ENCODE measurements at regions not wholly inside any gene's neighbourhood (a gene's known extent, or its start where the extent isn't known, plus 50 kb on each side); places are given as distances from the start of the nearest gene placed in this dataset.
A peak's percentile ranks its signal among the peaks of the same experiment; 100 is the strongest.

GRCh38 chr2:237191714-237192081 is 106.0 kb downstream of the COPS8 start:
- no peak overlapping the region for H3K4me3 Mint-ChIP-seq
- Histone ChIP-seq H3K9me3 (ENCODE audit: control insufficient read depth in 1 of 2, low read length in 2 of 2) (no peaks in the 10 kb centered on the region), H3K36me3 (ENCODE audit: insufficient read depth, low read length) (no peaks in the 10 kb centered on the region), H3K4me1 (ENCODE audit: insufficient read depth, low read length) (no peaks in the 10 kb centered on the region), H3K27ac (ENCODE audit: low read depth, low read length) (no peak overlapping the region), H3K4me3 (ENCODE audit: low read length in 2 of 2) (no peak overlapping the region), H3K27me3 (ENCODE audit: insufficient read depth, low read length) (peaks cover 4% of the 10 kb centered on the region)
- no peaks in the 10 kb centered on the region for H3K36me3 Mint-ChIP-seq
- no peak for DNase-seq
- H3K27me3 Mint-ChIP-seq, result peaks cover 8 to 9% of the 10 kb centered on the region in 2 donors
- no peaks in the 10 kb centered on the region for H3K4me1 Mint-ChIP-seq
- intact Hi-C loops (cut with micrococcal nuclease), result no loop called here
- ChIA-PET CTCF (ENCODE audit: partially characterized antibody) (no interaction called here), POLR2A (ENCODE audit: partially characterized antibody) (no interaction called here)
- peaks cover 0 to 8% (median under 1%) of the 10 kb centered on the region in 8 donors for H3K9me3 Mint-ChIP-seq
- no peak overlapping the region for H3K27ac Mint-ChIP-seq

- H3K9me3 ChIP-seq (ENCODE audit: control insufficient read depth in 1 of 2, low read length in 2 of 2), result no peaks in the 10 kb centered on the region
- Mint-ChIP-seq H3K36me3 (no peaks in the 10 kb centered on the region), H3K27ac (no peak overlapping the region), H3K9me3 (peaks cover 0 to 8% (median 0%) of the 10 kb centered on the region in 8 donors), H3K4me3 (no peak overlapping the region), H3K27me3 (peaks cover 6 to 8% of the 10 kb centered on the region in 2 donors), H3K4me1 (no peaks in the 10 kb centered on the region)
- CTCF ChIA-PET (ENCODE audit: partially characterized antibody), result interaction anchor here (1.5 kb wide), 1 partner anchor 229 kb away, joined by 3 read pairs; no protein-coding TSS in a partner anchor
- no peak overlapping the region for H3K27ac ChIP-seq (ENCODE audit: low read depth, low read length)
- H3K27me3 ChIP-seq (ENCODE audit: insufficient read depth, low read length), result peaks cover 4% of the 10 kb centered on the region
- no peaks in the 10 kb centered on the region for H3K36me3 ChIP-seq (ENCODE audit: insufficient read depth, low read length)
- no peak overlapping the region for H3K4me3 ChIP-seq (ENCODE audit: low read length in 2 of 2)
- no peaks in the 10 kb centered on the region for H3K4me1 ChIP-seq (ENCODE audit: insufficient read depth, low read length)
- intact Hi-C loops (cut with micrococcal nuclease), result no loop called here
- DNase-seq, result no peak
- POLR2A ChIA-PET (ENCODE audit: partially characterized antibody), result no interaction called here
These were observed 107.2 kb downstream of the COPS8 start for GRCh38 chr2:237192881-237193280.

GRCh38 chr2:237193436-237193835 is 107.7 kb downstream of the COPS8 start:
- ChIA-PET CTCF (ENCODE audit: partially characterized antibody) (interaction anchor here (1.5 kb wide), 1 partner anchor 229 kb away, joined by 3 read pairs; no protein-coding TSS in a partner anchor), POLR2A (ENCODE audit: partially characterized antibody) (no interaction called here)
- Histone ChIP-seq H3K4me1 (ENCODE audit: insufficient read depth, low read length) (no peaks in the 10 kb centered on the region), H3K27ac (ENCODE audit: low read depth, low read length) (no peak overlapping the region), H3K9me3 (ENCODE audit: control insufficient read depth in 1 of 2, low read length in 2 of 2) (no peaks in the 10 kb centered on the region), H3K4me3 (ENCODE audit: low read length in 2 of 2) (no peak overlapping the region), H3K36me3 (ENCODE audit: insufficient read depth, low read length) (no peaks in the 10 kb centered on the region), H3K27me3 (ENCODE audit: insufficient read depth, low read length) (peaks cover 4% of the 10 kb centered on the region)
- peaks cover 6 to 8% of the 10 kb centered on the region in 2 donors for H3K27me3 Mint-ChIP-seq
- H3K4me3 Mint-ChIP-seq, result no peak overlapping the region
- no peaks in the 10 kb centered on the region for H3K4me1 Mint-ChIP-seq
- peak overlapping the region in 1 of 7 donors; percentile 82 for H3K27ac Mint-ChIP-seq
- H3K36me3 Mint-ChIP-seq, result no peaks in the 10 kb centered on the region
- peaks cover 0 to 8% (median 0%) of the 10 kb centered on the region in 8 donors for H3K9me3 Mint-ChIP-seq
- intact Hi-C loops (cut with micrococcal nuclease), result no loop called here
- no peak for DNase-seq

GRCh38 chr2:237194081-237194480 is 108.4 kb downstream of the COPS8 start:
- no peak for DNase-seq
- H3K4me1 ChIP-seq (ENCODE audit: insufficient read depth, low read length), result no peaks in the 10 kb centered on the region
- Mint-ChIP-seq H3K27ac (no peak overlapping the region), H3K4me3 (no peak overlapping the region), H3K4me1 (no peaks in the 10 kb centered on the region), H3K9me3 (peaks cover 0 to 8% (median 0%) of the 10 kb centered on the region in 8 donors), H3K36me3 (no peaks in the 10 kb centered on the region), H3K27me3 (peaks cover 6 to 8% of the 10 kb centered on the region in 2 donors)
- intact Hi-C loops (cut with micrococcal nuclease), result no loop called here
- H3K27ac ChIP-seq (ENCODE audit: low read depth, low read length), result no peak overlapping the region
- no peaks in the 10 kb centered on the region for H3K36me3 ChIP-seq (ENCODE audit: insufficient read depth, low read length)
- H3K9me3 ChIP-seq (ENCODE audit: control insufficient read depth in 1 of 2, low read length in 2 of 2), result no peaks in the 10 kb centered on the region
- POLR2A ChIA-PET (ENCODE audit: partially characterized antibody), result no interaction called here
- CTCF ChIA-PET (ENCODE audit: partially characterized antibody), result no interaction called here
- H3K4me3 ChIP-seq (ENCODE audit: low read length in 2 of 2), result no peak overlapping the region
- H3K27me3 ChIP-seq (ENCODE audit: insufficient read depth, low read length), result peaks cover 4% of the 10 kb centered on the region

- Mint-ChIP-seq H3K27me3 (peaks cover 6 to 8% of the 10 kb centered on the region in 2 donors), H3K36me3 (no peaks in the 10 kb centered on the region), H3K27ac (no peak overlapping the region), H3K9me3 (peaks cover 0 to under 1% (median 0%) of the 10 kb centered on the region in 8 donors), H3K4me1 (no peaks in the 10 kb centered on the region), H3K4me3 (no peak overlapping the region)
- no peaks in the 10 kb centered on the region for H3K36me3 ChIP-seq (ENCODE audit: insufficient read depth, low read length)
- DNase-seq, result no peak
- no peaks in the 10 kb centered on the region for H3K4me1 ChIP-seq (ENCODE audit: insufficient read depth, low read length)
- H3K27ac ChIP-seq (ENCODE audit: low read depth, low read length), result no peak overlapping the region
- CTCF ChIA-PET (ENCODE audit: partially characterized antibody), result no interaction called here
- H3K27me3 ChIP-seq (ENCODE audit: insufficient read depth, low read length), result peaks cover 4% of the 10 kb centered on the region
- POLR2A ChIA-PET (ENCODE audit: partially characterized antibody), result no interaction called here
- intact Hi-C loops (cut with micrococcal nuclease), result no loop called here
- H3K9me3 ChIP-seq (ENCODE audit: control insufficient read depth in 1 of 2, low read length in 2 of 2), result no peaks in the 10 kb centered on the region
- H3K4me3 ChIP-seq (ENCODE audit: low read length in 2 of 2), result no peak overlapping the region
These were observed 109.2 kb downstream of the COPS8 start for GRCh38 chr2:237194906-237195305.

- Histone ChIP-seq H3K4me1 (ENCODE audit: insufficient read depth, low read length) (no peaks in the 10 kb centered on the region), H3K27me3 (ENCODE audit: insufficient read depth, low read length) (peaks cover 4% of the 10 kb centered on the region), H3K27ac (ENCODE audit: low read depth, low read length) (no peak overlapping the region), H3K9me3 (ENCODE audit: control insufficient read depth in 1 of 2, low read length in 2 of 2) (no peaks in the 10 kb centered on the region), H3K4me3 (ENCODE audit: low read length in 2 of 2) (no peak overlapping the region), H3K36me3 (ENCODE audit: insufficient read depth, low read length) (no peaks in the 10 kb centered on the region)
- DNase-seq, result no peak
- Mint-ChIP-seq H3K9me3 (no peaks in the 10 kb centered on the region), H3K36me3 (no peaks in the 10 kb centered on the region), H3K4me1 (no peaks in the 10 kb centered on the region), H3K27me3 (peaks cover 6 to 7% of the 10 kb centered on the region in 2 donors), H3K27ac (no peak overlapping the region), H3K4me3 (no peak overlapping the region)
- intact Hi-C loops (cut with micrococcal nuclease), result no loop called here
- POLR2A ChIA-PET (ENCODE audit: partially characterized antibody), result no interaction called here
- CTCF ChIA-PET (ENCODE audit: partially characterized antibody), result no interaction called here
These were observed 109.9 kb downstream of the COPS8 start for GRCh38 chr2:237195396-237196120.

- Histone ChIP-seq H3K9me3 (ENCODE audit: control insufficient read depth in 1 of 2, low read length in 2 of 2) (no peaks in the 10 kb centered on the region), H3K27ac (ENCODE audit: low read depth, low read length) (no peak overlapping the region), H3K27me3 (ENCODE audit: insufficient read depth, low read length) (peaks cover 4% of the 10 kb centered on the region), H3K4me1 (ENCODE audit: insufficient read depth, low read length) (no peaks in the 10 kb centered on the region), H3K36me3 (ENCODE audit: insufficient read depth, low read length) (no peaks in the 10 kb centered on the region), H3K4me3 (ENCODE audit: low read length in 2 of 2) (no peak overlapping the region)
- intact Hi-C loops (cut with micrococcal nuclease), result no loop called here
- Mint-ChIP-seq H3K36me3 (no peaks in the 10 kb centered on the region), H3K4me3 (no peak overlapping the region), H3K27me3 (peaks cover 2 to 10% of the 10 kb centered on the region in 2 donors), H3K4me1 (no peaks in the 10 kb centered on the region), H3K9me3 (no peaks in the 10 kb centered on the region), H3K27ac (no peak overlapping the region)
- CTCF ChIA-PET (ENCODE audit: partially characterized antibody), result no interaction called here
- DNase-seq, result no peak
- POLR2A ChIA-PET (ENCODE audit: partially characterized antibody), result no interaction called here
These were observed 110.7 kb downstream of the COPS8 start for GRCh38 chr2:237196409-237196808.
